OCI-LY3 (cell line): ENCODE measurements at regions not wholly inside any gene's neighbourhood (a gene's known extent, or its start where the extent isn't known, plus 50 kb on each side); places are given as distances from the start of the nearest gene placed in this dataset.

ENCODE experiments used
- CTCF ChIP-seq: fragments of 200-600, 300-600 bp; sonication (generic); IDR thresholded peaks from 2 replicates; pipeline ENCODE4 v1.5.1; 2014; ENCODE audit warnings: antibody characterized with exemption, low read length, low read depth
- EZH2phosphoT487 ChIP-seq: fragments of 200-600 bp; shearing (Covaris generic); IDR thresholded peaks from 2 replicates; pipeline ENCODE4 v1.6.1; 2018; ENCODE audit warnings: antibody characterized with exemption, mixed run types, low read depth

GRCh38 chr19:13700621-13701020, 63.7 kb upstream of the MRI1 start:
- no peak for TF ChIP-seq CTCF
- no peak for TF ChIP-seq EZH2phosphoT487
